Fibroblast of peridontal ligament (primary cell): ENCODE measurements at regions not wholly inside any gene's neighbourhood (a gene's known extent, or its start where the extent isn't known, plus 50 kb on each side); places are given as distances from the start of the nearest gene placed in this dataset.

Experiments used
- DNase-seq: peaks from one replicate; pipeline ENCODE4 v3.0.0-alpha.2; 2010; ENCODE audit errors: extremely low read depth

DNA sequence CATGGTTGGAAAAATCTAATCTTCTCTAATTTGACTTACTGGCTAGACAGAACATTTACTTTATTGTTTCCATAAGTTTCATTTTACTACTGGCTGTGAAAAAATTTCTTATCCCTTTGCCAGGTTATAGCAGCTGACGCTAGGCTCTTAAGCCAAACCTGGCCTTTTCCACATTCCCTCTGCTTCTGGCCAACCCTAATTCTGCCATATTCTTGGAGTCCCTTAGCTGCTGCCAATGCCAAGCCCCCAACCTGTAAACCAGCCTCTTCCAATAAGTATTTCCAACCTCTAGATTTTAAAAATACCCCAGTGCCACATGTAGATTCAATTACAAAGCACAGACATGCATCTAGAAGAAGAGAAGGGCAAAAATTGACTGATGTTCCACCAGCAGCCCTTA is 452.3 kb upstream of the MEX3C start:
- no peak for DNase-seq

DNA sequence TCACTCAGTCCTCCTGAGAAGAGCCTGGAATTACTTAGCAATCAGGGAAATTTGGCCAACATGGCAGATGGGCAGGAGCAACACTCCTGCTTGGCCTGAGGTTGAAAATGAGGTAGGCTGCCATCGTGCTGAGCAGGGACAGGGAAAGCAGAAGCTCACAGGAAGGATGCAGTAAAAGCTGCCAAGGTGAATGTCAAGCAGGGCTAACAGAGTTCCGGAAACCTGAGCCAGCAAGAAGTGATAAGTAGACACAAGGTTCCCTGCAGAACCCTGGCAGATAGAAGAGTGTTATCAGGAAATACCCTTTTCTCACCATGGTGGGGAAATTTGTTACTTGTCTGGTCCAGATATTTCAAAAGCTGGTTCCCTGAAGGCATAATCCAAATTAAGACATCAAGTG is 454.3 kb upstream of the MEX3C start:
- no peak for DNase-seq

DNA sequence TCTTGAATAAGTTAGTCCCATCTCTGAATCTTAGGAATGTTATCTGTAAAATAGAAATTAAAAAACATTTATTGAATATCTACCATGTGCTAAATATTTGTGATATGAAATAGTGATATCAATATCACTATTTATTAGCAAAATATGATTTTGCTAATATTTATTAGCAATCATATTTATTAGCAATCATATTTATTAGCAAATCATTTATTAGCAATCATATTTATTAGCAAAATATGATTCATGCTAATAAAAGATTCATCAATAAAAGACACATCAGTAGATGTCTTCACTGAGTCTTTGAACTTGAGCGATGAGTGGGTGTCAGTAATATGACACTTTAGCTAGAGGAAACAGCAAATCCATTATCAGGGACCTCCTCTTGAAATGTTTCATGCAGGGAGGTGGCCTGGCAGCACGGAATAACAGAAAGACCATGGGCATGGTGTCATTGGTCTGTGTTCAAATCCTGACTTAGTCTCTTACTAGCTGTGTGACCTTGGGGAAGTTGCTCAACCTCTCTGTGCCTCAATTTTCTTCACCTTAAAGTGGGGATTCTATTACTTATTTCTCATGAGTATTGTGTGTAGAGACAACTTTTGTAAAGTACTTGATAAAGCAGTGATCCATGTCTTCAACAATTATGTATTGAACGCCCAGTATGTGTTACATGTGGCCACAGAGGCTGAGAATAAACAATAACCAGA is 456.2 kb upstream of the MEX3C start:
- DNase-seq = no peak

DNA sequence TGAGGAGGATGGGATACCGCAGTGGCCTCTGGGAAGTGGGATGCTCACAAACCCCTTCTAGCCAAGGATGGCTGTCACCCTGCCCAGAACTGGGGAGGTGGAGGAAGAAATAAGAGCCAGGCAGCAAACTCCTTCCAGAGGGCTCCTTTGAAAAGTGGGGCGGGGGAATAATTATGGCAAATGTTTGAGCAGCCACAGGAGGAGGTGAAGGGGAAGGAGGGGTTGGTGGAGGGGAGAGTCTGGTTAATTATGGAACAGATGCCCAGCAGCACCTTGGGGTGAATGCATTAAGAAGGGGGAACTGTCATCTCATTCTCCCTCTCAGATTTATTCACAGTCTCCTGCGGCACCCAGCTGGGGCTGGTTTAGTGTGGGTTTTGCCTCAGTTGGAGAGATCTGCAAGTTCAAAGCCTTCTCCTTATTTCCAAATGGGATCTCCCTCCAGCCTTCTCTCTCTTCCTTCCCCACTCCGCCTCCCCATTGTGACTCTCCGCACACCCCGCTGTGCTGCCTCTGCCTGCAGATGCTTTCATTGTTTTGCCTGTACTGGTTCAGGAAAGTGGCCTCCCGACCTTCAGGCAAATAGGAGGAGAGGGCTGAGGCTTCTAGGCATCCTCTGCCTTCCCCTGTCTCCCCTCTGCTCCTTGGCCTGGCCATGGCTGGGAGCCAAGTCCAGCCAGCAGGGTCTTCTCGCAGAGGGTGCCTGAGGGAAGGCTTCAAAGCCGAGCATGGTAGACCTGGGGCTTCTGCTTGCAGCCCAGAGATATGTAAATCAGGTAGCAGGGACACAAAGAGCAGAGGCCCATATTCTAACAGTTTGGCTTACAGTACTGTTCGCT is 457.2 kb upstream of the MEX3C start:
- DNase-seq = no peak

DNA sequence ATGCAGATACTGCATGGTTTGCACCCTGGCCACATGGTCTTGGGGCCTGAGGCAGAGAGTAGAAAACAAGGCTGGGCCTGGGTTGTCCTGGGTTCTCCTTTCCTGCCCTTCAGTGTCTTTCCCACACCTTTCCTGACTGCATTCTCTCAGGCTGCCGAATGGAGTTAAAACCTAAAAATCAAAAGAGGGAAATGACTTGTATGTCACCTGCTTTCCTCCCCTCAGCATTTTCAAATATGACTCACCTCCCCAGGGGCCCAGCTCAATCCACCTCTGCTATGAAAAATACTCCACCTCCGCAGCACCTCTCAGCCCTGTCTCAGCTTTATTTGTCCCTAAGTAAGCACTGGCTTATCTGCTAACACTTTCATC is 457.8 kb upstream of the MEX3C start:
- DNase-seq = no peak

- DNase-seq = no peak
Measured at GRCh38 chr18:51656249-51656648, 458.8 kb upstream of the MEX3C start.

DNA sequence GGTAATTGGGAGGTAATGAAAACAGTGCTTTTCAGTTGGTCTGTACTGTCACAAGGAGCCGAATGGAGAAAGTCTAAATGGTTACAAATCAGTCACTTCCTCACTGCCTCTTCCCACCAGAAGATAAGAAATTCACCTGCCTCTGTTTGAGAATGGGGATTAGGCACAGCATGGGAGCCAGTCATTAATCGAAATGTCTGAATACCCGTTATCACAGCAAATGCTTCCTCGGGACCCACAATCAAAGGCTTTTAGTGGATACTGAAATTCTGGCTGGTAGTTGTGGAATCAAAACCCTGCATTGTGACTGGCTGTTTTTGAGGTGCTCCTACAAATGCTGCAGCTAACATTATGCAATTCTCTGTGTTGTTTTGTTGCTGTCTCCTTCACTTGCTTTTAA is 461.0 kb upstream of the MEX3C start:
- no peak for DNase-seq

- no peak for DNase-seq
Measured at GRCh38 chr18:51659781-51660180, 462.3 kb upstream of the MEX3C start.

GRCh38 chr18:51660188-51660715 is 462.8 kb upstream of the MEX3C start:
- DNase-seq = no peak

- DNase-seq = no peak
Measured at GRCh38 chr18:51664236-51664635, 466.8 kb upstream of the MEX3C start.

- DNase-seq = no peak
Measured at GRCh38 chr18:51666763-51667191, 469.3 kb upstream of the MEX3C start.

- peak; percentile 3 for DNase-seq
Measured at GRCh38 chr18:51668101-51668500, 470.6 kb upstream of the MEX3C start.

GRCh38 chr18:51668607-51669006 is 471.1 kb upstream of the MEX3C start:
- DNase-seq = no peak

DNA sequence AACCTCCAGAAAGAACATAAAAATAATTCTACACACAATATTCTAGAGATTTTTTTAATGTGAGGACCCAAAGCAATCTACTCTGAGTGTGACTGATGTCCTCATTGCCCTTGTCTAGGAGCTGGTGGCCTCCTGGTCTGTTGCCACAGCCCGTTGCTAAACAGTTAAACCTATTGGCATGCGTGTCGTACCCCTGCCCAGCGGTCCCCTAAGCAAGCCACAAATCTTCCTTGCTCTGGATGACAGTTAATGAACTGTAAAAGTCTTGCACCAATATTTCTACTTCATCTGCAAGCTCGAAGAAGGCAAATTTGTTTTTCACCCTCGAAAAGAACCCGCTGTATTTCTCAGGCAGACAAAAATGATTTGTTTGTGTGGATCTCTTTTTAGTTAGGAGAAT is 489.1 kb upstream of the MEX3C start:
- no peak for DNase-seq

DNA sequence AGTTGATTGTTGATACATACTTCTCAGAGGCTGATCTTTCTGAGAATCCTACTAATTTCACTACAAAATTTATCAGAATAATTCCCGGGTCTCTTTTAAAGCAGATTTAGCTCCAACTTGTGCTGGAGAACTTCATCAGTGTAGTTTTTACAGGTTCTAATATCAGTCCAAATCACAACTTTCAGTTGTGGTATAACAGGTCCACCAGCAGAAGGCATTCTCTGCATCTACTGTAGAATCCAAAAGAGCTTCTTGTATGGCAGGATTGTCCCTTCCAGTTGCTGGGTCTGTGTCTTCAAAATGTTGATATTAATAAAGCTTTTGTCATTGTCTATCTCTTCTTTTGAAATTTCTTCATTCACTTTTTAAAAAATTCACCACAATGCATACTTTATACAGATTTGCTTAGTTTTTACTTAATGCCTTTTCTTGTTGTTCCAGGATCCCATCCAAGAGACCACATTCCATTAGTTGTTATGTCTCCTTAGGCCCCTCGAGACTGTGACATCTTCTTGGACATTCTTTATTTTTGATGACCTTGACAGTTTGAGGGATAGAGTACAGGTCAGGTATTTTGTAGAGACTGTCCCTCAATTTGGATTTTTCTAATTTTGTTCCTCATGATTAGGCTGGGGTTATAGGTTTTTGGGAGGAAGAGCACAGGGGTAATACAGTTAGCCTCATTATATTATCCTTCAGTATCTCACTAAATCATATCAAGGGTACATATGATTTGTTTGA is 490.5 kb upstream of the MEX3C start:
- DNase-seq = no peak

- no peak for DNase-seq
Measured at GRCh38 chr18:51692612-51693011, 495.1 kb upstream of the MEX3C start.

GRCh38 chr18:51711298-51711889 is 513.9 kb upstream of the MEX3C start:
- DNase-seq = no peak

DNA sequence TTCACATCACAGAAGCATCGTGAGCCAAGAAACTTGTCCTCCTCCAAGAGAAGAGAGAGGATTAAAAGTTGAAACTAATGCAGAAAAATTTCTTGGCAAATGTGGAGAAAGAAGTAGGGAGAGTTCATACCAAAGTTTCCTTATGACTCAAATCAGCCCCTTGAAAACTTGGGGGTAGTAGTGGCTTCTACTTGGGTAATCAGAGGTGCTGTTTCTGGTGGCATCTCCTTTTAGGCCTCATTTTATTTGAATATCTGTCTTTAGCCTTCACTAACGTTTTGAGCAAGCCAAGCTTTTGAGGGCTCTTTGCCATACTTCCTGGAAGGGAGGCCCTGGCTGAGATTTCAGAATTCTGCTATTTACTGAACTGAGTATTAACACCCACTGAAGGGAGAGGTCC is 515.3 kb upstream of the MEX3C start:
- no peak for DNase-seq

DNA sequence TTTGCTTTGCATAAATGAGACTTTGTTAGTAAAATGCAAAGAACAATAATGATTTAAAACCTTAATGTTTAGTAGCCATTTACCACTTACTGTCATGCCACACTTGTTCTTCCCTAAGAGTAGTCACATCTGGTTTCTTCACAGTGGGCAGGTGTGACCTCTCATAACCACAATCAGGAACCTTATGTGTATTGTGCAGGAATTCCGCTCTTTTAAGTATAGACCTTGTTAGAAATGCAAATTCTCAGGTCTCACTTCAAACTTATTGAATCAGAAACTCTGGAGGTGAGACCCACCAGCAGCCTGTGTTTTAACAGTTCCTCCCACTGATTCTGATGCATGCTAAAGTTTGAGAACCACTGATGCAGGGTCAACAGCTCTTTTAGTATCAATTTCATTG is 518.8 kb upstream of the MEX3C start:
- no peak for DNase-seq

DNA sequence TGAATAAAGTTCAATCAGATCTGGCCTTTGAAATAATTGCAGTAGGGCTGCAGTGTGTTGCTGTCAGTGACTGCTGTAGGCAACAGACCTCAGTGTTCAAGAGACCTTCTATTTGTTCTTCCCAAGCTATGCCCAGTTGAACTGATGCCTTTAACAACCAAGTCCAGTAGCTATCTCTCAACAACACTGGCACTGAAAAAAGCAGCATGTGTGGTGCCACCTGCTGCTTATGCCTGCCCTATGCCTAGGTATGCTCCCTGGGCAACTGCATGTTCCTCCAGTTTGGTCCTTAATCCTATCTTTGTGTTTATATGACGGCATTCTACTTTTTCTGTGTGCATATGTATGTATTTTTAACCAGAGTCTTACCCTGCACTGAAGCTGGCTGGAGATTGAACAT is 523.9 kb upstream of the MEX3C start:
- no peak for DNase-seq

DNA sequence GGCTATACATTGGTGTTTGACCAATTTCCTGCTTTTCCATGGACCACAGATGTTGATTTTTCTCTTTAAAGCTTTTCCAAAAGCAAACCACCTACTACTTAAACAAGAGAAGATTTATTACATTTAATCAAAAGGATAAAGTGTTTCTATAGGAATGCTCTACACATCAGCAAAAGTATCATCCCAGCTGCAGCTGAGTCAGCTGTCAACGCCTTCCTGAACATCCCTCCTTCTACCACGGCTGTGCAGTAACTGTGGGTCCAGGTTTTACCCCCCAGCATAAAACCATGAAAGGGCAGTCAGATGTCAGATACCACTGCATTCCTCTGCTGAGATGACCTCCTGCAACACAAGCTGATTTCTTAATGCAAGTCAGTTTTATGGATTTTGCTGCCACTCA is 524.5 kb upstream of the MEX3C start:
- no peak for DNase-seq
